WTC11 (cell line): ENCODE measurements at regions not wholly inside any gene's neighbourhood (a gene's known extent, or its start where the extent isn't known, plus 50 kb on each side); places are given as distances from the start of the nearest gene placed in this dataset.

Source experiments
- AFF4 ChIP-seq: sonication (generic); formaldehyde crosslinking; IDR thresholded peaks from 2 replicates; pipeline ENCODE4 v1.8.1; 2023; ENCODE audit warnings: mild to moderate bottlenecking, missing genetic modification reagents, borderline replicate concordance
- ATF1 ChIP-seq: sonication (generic); formaldehyde crosslinking; IDR thresholded peaks from 2 replicates; pipeline ENCODE4 v1.8.1; 2023; ENCODE audit warnings: mild to moderate bottlenecking, moderate library complexity, missing genetic modification reagents
- CREB1 ChIP-seq: sonication (generic); formaldehyde crosslinking; IDR thresholded peaks from 2 replicates; pipeline ENCODE4 v1.8.0; 2023; ENCODE audit warnings: mild to moderate bottlenecking, missing genetic modification reagents
- E2F4 ChIP-seq: sonication (generic); formaldehyde crosslinking; IDR thresholded peaks from 2 replicates; pipeline ENCODE4 v1.8.1; 2022; ENCODE audit warnings: low read depth, mild to moderate bottlenecking, moderate library complexity, missing genetic modification reagents, borderline replicate concordance
- ELF4 ChIP-seq: sonication (generic); formaldehyde crosslinking; IDR thresholded peaks from 2 replicates; pipeline ENCODE4 v1.8.1; 2022; ENCODE audit warnings: low read depth, mild to moderate bottlenecking, moderate library complexity, missing genetic modification reagents
- GABPB1 ChIP-seq: sonication (generic); formaldehyde crosslinking; IDR thresholded peaks from 2 replicates; pipeline ENCODE4 v1.8.1; 2023; ENCODE audit warnings: mild to moderate bottlenecking, missing genetic modification reagents
- NR3C1 ChIP-seq: sonication (generic); formaldehyde crosslinking; conservative IDR thresholded peaks from 2 replicates; pipeline ENCODE4 v1.8.1; 2023; ENCODE audit warnings: low read depth, mild to moderate bottlenecking, missing genetic modification reagents
- SP1 ChIP-seq: sonication (generic); formaldehyde crosslinking; conservative IDR thresholded peaks from 2 replicates; pipeline ENCODE4 v1.8.1; 2022; ENCODE audit warnings: missing genetic modification reagents
- ZBTB21 ChIP-seq: sonication (generic); formaldehyde crosslinking; IDR thresholded peaks from 2 replicates; pipeline ENCODE4 v1.8.1; 2023; ENCODE audit warnings: mild to moderate bottlenecking, missing genetic modification reagents, borderline replicate concordance
- TF ChIP-seq, protein P1 (sequence below): fragments of 200-600 bp; IDR thresholded peaks from 2 replicates; pipeline ENCODE4 v1.8.0; 2022; ENCODE audit warnings: antibody characterized with exemption
- TF ChIP-seq, protein P2 (sequence below): sonication (generic); formaldehyde crosslinking; conservative IDR thresholded peaks from 2 replicates; pipeline ENCODE4 v1.8.1; 2022; ENCODE audit warnings: mild to moderate bottlenecking, missing genetic modification reagents
- TF ChIP-seq, protein P3 (sequence below): sonication (generic); formaldehyde crosslinking; IDR thresholded peaks from 2 replicates; pipeline ENCODE4 v1.8.1; 2023; ENCODE audit warnings: mild to moderate bottlenecking, missing genetic modification reagents, moderate library complexity
- TF ChIP-seq, protein P4 (sequence below): sonication (generic); formaldehyde crosslinking; IDR thresholded peaks from 2 replicates; pipeline ENCODE4 v1.8.0; 2022; ENCODE audit warnings: mild to moderate bottlenecking, missing genetic modification reagents
- TF ChIP-seq, protein P5 (sequence below): sonication (generic); formaldehyde crosslinking; IDR thresholded peaks from 2 replicates; pipeline ENCODE4 v1.8.1; 2022; ENCODE audit warnings: missing genetic modification reagents, borderline replicate concordance

- TF ChIP-seq, protein P1, sequence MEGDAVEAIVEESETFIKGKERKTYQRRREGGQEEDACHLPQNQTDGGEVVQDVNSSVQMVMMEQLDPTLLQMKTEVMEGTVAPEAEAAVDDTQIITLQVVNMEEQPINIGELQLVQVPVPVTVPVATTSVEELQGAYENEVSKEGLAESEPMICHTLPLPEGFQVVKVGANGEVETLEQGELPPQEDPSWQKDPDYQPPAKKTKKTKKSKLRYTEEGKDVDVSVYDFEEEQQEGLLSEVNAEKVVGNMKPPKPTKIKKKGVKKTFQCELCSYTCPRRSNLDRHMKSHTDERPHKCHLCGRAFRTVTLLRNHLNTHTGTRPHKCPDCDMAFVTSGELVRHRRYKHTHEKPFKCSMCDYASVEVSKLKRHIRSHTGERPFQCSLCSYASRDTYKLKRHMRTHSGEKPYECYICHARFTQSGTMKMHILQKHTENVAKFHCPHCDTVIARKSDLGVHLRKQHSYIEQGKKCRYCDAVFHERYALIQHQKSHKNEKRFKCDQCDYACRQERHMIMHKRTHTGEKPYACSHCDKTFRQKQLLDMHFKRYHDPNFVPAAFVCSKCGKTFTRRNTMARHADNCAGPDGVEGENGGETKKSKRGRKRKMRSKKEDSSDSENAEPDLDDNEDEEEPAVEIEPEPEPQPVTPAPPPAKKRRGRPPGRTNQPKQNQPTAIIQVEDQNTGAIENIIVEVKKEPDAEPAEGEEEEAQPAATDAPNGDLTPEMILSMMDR = no peak
- TF ChIP-seq NR3C1 (CRISPR knock-in tag) (no peak), SP1 (CRISPR knock-in tag) (no peak), ZBTB21 (no peak), ELF4 (CRISPR knock-in tag) (no peak), GABPB1 (CRISPR knock-in tag) (no peak), E2F4 (CRISPR knock-in tag) (no peak), CREB1 (CRISPR knock-in tag) (no peak), AFF4 (no peak), ATF1 (CRISPR knock-in tag) (no peak)
- TF ChIP-seq, protein P2, sequence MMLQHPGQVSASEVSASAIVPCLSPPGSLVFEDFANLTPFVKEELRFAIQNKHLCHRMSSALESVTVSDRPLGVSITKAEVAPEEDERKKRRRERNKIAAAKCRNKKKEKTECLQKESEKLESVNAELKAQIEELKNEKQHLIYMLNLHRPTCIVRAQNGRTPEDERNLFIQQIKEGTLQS (CRISPR knock-in tag) = no peak
- TF ChIP-seq, protein P3, sequence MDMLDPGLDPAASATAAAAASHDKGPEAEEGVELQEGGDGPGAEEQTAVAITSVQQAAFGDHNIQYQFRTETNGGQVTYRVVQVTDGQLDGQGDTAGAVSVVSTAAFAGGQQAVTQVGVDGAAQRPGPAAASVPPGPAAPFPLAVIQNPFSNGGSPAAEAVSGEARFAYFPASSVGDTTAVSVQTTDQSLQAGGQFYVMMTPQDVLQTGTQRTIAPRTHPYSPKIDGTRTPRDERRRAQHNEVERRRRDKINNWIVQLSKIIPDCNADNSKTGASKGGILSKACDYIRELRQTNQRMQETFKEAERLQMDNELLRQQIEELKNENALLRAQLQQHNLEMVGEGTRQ = no peak
- TF ChIP-seq, protein P4, sequence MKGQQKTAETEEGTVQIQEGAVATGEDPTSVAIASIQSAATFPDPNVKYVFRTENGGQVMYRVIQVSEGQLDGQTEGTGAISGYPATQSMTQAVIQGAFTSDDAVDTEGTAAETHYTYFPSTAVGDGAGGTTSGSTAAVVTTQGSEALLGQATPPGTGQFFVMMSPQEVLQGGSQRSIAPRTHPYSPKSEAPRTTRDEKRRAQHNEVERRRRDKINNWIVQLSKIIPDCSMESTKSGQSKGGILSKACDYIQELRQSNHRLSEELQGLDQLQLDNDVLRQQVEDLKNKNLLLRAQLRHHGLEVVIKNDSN (CRISPR knock-in tag) = no peak
- TF ChIP-seq, protein P5, sequence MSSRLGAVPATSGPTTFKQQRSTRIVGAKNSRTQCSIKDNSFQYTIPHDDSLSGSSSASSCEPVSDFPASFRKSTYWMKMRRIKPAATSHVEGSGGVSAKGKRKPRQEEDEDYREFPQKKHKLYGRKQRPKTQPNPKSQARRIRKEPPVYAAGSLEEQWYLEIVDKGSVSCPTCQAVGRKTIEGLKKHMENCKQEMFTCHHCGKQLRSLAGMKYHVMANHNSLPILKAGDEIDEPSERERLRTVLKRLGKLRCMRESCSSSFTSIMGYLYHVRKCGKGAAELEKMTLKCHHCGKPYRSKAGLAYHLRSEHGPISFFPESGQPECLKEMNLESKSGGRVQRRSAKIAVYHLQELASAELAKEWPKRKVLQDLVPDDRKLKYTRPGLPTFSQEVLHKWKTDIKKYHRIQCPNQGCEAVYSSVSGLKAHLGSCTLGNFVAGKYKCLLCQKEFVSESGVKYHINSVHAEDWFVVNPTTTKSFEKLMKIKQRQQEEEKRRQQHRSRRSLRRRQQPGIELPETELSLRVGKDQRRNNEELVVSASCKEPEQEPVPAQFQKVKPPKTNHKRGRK (CRISPR knock-in tag) = no peak
Measured at GRCh38 chr13:100796463-100796862, 121.9 kb upstream of the TMTC4 start.
